Transverse colon (tissue), 4 donors: ENCODE measurements at regions not wholly inside any gene's neighbourhood (a gene's known extent, or its start where the extent isn't known, plus 50 kb on each side); places are given as distances from the start of the nearest gene placed in this dataset.

Experiments used
- CTCF ChIP-seq, 5 experiments: fragments of 200-600 bp in 3 of 5; fragments of 450-650 bp in 2 of 5; sonication (generic) in 3 of 5; IDR thresholded peaks; 1 replicate in 2 of 5; 2 replicates in 3 of 5; pipeline ENCODE4 v1.5.1; 2016 to 2017; ENCODE audit warnings: antibody characterized with exemption in 5 of 5, inconsistent platforms in 3 of 5, mild to moderate bottlenecking in 2 of 5, moderate library complexity in 1 of 5
- EP300 ChIP-seq: sonication (generic); formaldehyde crosslinking; IDR thresholded peaks from one replicate; pipeline ENCODE4 v1.6.1; 2017; ENCODE audit warnings: antibody characterized with exemption, low read depth
- POLR2AphosphoS5 ChIP-seq, 3 donors: sonication (generic); formaldehyde crosslinking; IDR thresholded peaks; one replicate each; pipeline ENCODE4 v1.6.1; 2016; ENCODE audit warnings: antibody characterized with exemption in 3 of 3

GRCh38 chr1:81118550-81118949 is 682.2 kb upstream of the ADGRL2 start:
- no peak for TF ChIP-seq EP300
- no peak for TF ChIP-seq CTCF (IDR thresholded peaks at IDR 0.05)
- no peak for TF ChIP-seq POLR2AphosphoS5 (IDR thresholded peaks at IDR 0.05)
